ENCODE measurements at regions not wholly inside any gene's neighbourhood (a gene's known extent, or its start where the extent isn't known, plus 50 kb on each side); places are given as distances from the start of the nearest gene placed in this dataset.
"Not testable (repeated sequence)": the region's sequence is repeated elsewhere in the genome, so short reads cannot be mapped to it uniquely, and the experiment has no call there.

DNA sequence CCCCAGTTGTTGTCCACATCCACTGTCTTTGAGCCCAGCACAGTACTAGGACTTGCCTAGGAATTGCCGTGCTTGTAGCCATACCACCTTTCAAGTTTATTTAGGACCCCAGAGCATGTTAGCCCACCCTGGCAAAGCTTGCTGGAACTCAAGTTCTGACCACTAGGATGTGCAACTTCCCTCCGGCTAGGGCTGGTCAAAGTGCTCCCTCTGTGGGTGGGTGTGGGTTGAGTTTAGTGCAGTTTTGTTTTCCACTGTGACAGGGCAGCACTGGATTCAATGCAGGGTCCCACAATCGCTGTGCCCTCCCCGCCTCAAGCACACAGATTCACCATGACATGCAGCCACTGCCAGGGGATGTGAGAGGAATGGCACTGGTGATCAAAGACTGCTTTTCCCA, 96.0 kb downstream of the RASGEF1B start:
- DNase-seq (ENCODE audit: low read depth) = no peak

DNA sequence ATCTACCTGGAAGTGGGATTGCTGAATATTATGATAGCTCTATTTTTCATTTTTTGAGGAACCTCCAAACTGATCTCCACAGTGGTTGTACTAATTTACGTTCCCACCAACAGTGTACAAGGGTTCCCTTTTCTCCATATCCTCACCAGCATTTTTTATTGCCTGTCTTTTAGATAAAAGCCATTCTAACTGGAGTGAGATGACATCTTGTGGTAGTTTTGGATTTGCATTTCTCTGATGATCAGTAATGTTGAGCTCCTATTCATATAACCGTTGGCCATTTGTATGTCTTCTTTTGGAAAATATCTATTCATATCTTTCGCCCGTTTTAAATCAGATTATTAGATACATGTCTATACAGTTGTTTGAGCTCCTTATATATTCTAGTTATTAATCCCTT, 101.8 kb downstream of the RASGEF1B start:
- DNase-seq (ENCODE audit: low read depth) = no peak

DNA sequence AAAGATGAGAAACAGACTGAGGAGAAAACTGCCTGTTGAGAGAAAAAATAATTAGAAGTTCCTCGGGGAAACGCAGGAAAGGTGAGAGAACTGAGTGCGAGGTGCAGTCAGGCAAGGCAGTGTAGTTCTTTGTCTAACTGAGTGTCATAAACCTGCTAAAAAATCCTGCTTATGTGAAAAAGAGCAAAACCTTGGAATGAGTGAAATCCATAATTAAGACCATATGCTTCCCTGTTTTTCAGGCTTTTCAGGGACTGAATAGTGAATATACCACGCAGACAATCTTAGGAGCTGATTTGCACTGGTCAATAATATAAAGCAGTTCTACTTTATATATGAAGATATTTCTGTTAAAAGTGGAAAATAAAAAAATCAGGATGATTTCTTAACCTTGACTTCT, 104.9 kb downstream of the RASGEF1B start:
- no peak for DNase-seq (ENCODE audit: low read depth)

DNA sequence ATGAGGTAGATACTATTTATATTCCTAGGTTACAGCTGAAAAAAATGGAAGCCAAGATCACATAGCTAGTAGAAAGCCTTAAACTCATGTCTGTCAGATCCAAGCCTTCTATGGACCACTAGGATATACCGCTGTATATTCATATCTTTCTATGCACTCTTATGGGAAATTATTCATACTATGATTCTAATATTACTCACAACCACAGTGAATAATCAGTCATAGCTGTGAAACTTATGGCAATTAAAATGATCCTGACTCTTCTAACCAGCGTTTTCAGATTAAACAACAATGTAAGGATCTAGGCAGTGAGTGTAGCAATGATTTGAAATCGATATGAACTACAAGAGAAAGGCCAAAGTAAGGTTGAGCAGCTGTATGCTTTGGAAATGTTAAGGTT, 111.0 kb downstream of the RASGEF1B start:
- DNase-seq (ENCODE audit: low read depth) = no peak

DNA sequence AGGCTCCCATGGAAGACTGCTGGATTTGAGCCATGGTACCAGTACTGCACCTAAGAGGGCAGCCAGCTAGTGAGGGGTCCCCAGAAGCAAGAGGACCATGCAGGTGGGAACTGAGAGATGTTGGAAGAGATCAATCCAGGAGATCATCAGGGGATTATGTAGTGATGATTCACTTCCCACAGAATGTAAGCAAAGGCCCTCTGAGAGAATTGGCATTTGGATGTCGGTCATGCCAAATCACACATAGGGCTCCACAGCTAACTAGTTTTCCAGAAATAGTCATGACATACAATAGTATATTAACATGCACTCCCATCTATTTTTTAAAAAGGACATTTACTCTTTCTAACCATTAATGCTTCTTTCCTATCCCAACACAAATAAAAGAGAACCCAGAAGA, 112.5 kb downstream of the RASGEF1B start:
- no peak for DNase-seq (ENCODE audit: low read depth)

DNA sequence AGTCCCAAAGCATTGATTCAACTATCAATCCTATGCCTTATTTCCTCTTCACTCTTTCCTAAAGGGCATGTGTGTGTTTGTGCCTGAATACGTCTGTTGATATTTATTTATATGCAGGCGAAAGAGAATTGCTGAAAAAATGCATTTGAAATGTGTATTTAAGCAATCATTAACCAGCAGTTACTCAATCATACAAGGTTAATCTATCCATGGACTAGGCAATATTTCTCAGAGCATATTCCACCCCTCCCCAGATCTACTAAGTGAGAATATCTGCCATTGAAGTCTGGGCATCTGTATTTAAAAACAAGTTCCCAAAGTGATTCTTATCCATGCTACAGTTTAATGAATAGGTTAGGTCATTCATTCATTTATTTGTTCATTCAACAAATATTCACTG, 113.6 kb downstream of the RASGEF1B start:
- no peak for DNase-seq (ENCODE audit: low read depth)

DNA sequence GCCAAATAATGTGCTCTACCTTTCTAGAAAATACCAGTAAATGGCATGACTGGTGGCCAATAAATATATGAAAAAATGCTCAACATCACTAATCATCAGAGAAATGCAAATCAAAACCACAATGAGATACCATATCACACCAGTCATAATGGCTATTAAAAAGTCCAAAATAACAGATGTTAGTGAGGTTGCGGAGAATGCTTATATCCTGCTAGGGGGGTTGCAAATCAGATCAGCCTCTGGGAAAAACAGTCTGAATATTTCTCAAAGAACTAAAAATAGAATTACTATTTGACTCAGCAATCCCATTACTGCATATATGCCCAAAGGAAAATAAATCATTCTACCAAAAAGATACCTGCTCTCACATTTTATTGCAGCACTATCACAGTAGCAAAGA, 115.1 kb downstream of the RASGEF1B start:
- DNase-seq (ENCODE audit: low read depth) = no peak

DNA sequence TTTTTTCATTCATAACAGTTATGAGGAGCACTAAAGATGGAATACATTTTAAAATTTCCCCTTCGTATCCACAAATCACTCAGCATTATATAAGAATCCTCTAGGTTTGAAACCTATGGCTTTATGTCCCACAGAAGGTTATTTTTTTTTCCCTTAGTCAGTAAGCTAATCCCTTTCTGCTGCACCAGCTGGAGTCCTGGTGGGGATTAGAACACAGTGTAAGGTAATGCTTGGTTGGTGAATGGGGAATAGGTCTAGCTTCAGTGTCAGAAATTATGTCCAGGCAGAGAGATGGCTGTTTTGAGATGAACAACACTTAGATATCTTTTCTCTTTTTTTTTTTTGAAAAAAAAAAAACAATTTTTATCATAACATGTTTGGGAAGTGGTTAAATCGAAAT, 116.6 kb downstream of the RASGEF1B start:
- DNase-seq (ENCODE audit: low read depth) = no peak

DNA sequence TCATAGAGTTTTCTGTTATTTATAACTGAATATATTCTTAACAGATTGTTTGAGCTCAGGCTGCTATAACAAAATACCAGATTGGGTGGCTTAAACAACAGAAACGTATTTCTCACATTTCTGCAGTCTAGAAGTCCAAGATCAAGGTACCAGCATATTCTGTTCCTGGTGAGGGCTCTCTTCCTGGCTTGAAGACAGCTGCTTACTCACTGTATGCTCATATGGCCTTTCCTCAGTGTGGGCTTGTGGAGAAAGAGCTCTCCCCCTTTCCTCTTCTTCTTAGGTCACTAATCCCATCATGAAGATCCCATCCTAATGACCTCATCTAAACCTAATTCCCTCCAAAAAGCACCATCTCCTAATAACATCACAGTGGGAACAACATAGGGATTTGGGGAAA, 117.8 kb downstream of the RASGEF1B start:
- no peak for DNase-seq (ENCODE audit: low read depth)

DNA sequence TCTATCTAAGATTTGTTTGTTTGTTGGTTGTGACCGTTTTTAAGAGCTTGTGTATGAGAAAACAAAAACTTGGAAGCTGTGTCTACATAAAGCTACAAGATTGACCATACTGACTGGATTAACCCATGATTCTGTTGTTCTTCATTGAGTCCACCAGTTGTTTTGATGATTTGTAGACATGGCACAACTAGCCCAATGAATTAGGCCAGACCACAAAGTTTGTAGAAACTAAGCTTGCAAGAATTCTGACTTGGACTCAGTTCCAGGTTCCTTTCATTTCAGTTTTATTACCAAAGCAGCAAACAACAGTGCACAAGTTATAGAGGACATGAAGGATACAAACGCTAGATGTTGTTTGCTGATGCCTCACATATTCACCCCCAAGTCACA, 119.3 kb downstream of the RASGEF1B start:
- no peak for DNase-seq (ENCODE audit: low read depth)

DNA sequence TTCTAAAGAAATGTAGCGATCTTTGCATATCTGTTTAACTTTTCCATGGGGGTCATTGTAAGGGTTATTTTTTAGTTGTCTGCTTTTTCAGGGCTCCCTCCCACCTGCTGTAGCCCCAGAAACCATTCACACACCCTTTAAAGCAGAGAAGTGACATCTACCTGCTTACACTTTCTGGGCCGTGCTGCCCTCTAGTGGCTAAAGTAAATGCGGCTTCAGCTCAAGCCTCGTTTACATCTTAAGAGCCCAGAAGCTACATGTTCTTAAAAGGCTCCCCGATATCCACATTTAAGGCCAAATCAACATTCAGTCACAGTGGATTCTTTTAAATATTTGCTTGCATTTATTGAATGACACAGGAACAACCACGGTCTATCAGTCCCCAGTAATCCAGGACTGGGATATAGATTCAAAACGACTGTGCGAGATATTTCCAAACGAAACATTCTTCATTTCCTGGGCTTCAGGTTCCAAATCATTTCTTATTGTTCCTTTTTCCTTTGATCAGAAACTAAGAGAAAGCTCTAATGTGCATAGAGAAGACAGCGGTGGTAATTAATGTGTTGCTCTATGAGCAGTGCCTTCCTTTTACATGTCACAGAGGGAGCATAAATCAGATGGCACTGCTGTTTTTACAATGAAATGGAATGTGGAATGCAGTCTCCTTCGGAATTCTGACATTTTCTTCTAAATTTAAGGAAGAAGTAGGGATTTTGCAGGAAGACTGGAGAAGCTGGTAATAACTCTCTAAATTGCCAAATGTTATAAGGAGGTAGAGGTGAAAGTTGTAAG, 119.9 kb downstream of the RASGEF1B start:
- DNase-seq (ENCODE audit: low read depth) = peak; percentile 27

DNA sequence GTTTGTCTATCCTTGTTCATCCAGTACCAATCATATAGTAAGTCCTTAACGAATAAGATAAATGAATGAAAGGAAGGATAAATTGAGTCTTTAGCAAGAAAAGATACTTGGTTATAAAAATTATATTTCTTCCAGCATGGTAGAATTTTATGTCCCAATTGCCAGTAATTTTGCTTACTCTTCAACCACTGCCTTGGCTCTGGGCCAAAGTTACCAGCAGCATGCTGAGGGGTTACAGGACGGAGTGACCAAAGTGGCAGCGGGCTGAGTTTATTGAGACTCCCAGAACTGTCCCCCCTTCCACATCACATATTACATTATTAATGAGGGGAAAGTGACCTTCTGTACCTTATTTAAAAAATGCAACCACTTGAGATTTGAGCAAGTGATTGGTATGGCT, 121.7 kb downstream of the RASGEF1B start:
- DNase-seq (ENCODE audit: low read depth) = no peak

DNA sequence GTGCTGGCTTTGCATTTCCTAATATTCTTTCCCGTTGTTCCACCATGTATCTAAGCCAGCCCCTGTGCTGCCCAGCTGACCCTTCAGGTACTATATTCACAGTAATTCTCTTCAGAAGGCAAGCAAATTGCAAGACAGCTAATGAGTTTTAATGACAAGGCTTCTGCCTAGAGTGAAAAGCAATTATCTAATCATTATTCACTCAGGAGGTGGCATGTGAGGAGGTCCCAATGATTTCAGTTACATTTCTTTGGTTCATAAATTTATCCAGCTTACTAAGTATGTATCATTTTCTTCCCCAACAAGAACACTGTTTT, 123.0 kb downstream of the RASGEF1B start:
- no peak for DNase-seq (ENCODE audit: low read depth)

DNA sequence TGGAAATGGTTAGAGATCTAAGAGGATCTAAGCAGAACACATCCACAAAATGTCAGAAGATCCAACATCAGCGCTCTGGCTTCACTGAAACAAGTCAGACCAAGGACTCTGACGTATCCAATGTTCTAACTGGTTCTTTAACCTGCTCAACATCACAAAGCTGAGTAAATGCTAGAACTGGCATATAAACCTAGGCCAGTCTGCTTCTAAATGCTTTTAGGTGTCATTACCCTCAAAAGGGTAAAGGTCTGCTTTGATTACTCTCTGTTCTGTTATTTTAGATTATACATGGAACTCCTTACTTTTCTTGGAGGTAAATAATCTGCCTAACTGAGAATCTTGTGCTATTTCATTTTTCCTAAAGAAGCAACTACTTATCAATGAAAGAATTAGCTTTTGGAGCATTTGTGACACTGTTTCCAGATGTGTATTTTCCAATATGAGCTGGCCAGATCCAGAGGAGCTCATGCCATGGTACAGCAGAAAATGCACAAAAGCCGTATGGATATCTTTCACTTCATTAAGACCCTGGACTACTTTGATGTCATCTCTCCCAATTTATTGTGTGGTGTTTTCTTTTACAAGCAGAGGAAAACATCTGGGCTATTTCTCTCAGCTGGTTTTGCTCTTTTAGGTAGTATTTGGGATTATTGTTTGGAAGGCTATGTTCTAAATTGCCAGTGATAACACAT, 123.5 kb downstream of the RASGEF1B start:
- no peak for DNase-seq (ENCODE audit: low read depth)

DNA sequence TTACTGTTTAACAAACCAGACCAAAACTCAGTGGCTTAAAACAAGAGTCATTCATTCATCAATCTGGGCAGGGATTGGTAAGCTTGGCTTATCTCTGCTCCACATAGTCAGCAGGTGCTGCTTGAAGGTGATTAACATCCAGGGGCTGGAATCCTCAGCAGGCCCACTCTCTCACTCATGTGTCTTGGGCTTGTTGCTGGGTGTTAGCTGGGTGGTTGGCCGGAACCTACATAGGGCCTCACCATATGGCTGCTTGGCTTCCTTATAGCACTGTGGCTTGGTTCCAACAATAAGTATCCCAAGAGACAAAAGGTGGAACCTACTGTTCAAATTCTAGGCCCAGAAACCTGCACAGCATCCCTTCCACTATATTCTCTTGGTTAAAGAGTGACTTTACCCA, 125.0 kb downstream of the RASGEF1B start:
- no peak for DNase-seq (ENCODE audit: low read depth)

DNA sequence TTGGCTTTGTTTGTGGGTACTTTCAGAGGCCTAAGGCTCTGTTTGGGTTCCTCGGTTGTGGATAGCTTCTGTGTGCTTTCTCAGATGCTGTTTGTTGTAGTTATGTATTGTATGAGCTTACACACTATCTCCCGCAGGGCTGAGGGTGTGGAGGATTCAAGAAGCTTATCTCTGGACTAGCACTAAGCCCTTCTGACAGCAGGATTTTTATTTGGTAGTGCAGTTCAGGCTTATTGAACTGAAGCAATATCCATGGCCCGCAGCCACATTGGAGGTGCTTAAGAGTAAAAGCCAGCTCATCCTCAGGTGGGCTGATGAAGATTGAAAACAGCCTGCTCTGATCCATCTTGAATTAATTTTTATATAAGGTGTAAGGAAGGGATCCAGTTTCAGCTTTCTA, 128.2 kb downstream of the RASGEF1B start:
- DNase-seq (ENCODE audit: low read depth) = no peak

DNA sequence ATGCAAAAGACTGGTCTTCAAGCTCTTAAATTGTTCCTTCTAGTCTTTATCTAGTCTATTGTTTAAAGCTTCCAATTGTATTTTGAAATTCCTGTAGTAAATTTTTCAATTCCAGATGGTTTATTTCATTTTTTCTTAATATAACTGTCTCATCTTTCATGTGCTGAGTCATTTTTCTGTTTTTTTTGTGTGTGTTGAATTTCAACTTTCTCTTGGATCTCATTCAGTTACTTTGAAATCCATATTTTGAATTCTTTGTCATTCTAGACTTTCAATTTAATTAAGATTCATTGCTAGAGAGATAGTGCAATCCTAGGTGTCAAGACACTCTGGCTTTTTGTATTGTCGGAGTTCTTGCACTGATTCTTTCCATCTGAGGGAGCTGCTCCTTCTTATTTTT, 128.0 kb upstream of the PRKG2 start:
- DNase-seq (ENCODE audit: low read depth) = no peak

DNA sequence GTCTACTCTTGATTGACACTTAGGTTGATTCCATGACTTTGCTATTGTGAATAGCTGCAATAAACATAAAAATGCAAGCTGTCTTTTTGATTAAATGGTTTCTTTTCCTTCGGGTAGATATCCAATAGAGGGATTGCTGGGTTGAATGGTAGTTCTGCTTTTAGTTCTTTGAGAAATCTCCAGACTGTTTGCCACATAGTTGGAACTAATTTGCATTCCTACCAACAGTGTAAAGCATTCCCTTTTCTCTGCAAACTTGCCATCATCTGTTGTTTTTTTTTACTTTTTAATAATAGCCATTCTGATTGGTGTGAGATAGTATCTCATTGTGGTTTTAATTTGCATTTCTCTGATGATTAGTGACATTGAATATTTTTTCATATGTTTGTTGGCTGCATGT, 122.2 kb upstream of the PRKG2 start:
- no peak for DNase-seq (ENCODE audit: low read depth)

DNA sequence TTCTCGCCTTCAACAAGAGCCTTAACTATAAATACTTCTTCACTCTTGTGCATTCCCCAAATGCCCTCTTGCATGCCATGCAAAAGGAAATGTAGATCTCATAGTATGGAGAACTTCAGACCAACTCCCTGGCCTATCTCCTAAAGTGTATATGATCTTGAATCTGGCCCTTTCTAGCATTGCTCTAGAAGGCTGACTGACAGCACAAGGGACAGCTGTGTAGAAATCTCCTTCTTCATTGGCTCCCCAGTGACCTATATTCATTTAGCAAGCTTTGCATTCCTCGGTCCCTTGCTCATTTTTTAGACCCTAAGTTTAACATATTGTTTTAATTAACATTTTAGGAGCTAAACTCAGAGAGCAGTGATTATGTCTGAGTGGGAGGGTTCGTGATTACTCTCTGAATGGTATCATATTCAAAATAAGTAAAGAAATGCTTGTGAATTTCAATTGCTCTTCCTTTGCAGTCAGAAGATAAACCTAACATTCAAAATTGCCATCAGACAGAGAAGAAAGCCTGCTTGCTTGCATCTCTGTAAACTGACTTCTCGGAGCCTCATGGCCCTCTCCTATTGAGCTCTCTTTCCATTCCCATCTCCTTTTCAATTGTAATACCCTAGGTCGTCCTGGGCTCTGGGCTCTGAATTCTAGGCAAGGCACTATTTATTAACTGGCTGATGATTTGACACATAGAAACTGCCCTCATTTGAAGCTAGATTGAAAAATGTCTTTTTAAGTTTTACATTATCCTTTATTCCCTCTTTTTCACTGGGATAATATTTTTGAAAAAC, 120.3 kb upstream of the PRKG2 start:
- DNase-seq (ENCODE audit: low read depth) = no peak

DNA sequence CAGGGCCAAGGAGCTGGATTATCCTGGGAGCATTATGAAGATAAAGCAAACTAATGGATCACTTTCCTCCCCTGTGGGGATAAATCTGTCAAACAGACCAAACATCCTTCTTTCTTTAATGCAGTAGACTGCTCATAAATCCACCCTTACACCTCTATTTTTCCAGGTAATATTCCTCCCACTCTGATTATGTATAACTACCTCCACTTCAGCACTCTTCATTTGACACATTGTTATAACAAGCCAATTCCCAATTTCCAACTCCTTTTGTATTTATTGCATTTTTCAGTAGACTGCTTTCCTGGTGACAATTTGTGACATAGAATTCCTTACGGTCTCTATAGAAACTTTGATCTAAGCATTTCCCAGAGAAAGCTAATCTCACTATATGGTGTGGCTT, 115.0 kb upstream of the PRKG2 start:
- no peak for DNase-seq (ENCODE audit: low read depth)

DNA sequence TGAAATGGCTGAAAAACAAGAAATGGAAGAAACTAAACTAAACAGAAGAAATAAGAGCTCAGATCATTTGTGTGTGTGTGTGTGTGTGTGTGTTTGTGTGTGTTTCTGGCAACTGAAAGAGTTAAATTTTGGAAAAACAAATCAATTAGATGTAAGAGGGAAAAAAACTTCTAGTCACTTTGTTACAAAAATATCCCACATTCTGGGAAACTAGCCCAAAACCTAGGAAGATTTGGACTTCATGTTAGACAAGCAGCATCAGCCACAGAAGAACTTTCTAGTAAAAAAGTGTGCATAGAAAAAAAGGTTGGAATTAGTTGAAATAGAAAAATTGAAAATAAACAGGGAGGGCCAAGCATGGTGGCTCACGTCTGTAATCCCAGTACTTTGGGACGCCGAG, 111.6 kb upstream of the PRKG2 start:
- DNase-seq (ENCODE audit: low read depth) = no peak

DNA sequence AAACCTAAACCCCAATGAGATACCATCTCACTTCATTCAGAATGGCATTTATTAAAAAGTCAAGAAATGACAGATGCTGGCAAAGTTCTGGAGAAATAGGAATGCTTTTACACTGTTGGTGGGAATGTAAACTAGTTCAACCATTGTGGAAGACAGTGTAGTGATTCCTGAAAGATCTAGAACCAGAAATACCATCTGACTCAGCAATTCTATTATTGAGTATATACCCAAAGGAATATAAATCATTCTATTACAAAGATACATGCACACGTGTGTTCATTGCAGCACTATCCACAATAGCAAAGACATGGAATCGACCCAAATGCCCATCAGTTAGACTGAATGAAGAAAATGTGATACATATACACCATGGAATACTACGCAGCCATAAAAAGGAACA, 109.6 kb upstream of the PRKG2 start:
- DNase-seq (ENCODE audit: low read depth) = not testable (repeated sequence)

DNA sequence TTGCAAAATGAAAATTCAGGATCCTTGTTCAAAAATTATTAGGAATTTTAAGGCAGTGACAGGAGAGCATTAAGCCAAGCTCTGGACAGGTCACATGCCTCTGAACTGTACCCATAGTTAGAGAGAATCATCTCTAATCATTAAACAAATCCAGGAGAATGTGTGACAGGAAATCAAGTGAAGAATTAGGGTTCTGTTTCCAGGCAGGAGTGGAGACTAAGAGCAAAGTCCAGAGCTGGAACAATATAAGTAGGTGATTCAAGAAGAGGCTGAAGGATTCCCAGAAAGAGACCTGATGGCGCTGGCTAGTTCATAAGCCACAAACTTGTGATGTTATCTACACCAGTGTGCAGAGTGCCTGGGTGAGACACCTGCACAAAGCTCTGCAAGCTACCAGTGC, 104.6 kb upstream of the PRKG2 start:
- no peak for DNase-seq (ENCODE audit: low read depth)

Measured in HT1080 (cell line).